ENCODE measurements at regions not wholly inside any gene's neighbourhood (a gene's known extent, or its start where the extent isn't known, plus 50 kb on each side); places are given as distances from the start of the nearest gene placed in this dataset.

- no peak for TF ChIP-seq GATA2 (IDR thresholded peaks at IDR 0.05; ENCODE audit: low read depth, low read length)
- no peak for TF ChIP-seq GATA3 (IDR thresholded peaks at IDR 0.05; ENCODE audit: low read depth, low read length)
Measured at GRCh38 chr1:193456811-193457280, 270.4 kb upstream of the B3GALT2 start.
